NB4 (cell line): ENCODE measurements at regions not wholly inside any gene's neighbourhood (a gene's known extent, or its start where the extent isn't known, plus 50 kb on each side); places are given as distances from the start of the nearest gene placed in this dataset.

Experiments used
- DNase-seq: peaks from one replicate; pipeline ENCODE4 v3.0.0; 2010; ENCODE audit warnings: low read depth
- H3K4me3 ChIP-seq: one replicate; pipeline ENCODE4 v1.5.1; 2011; ENCODE audit warnings: mild to moderate bottlenecking, low read depth, low read length, moderate library complexity
- CTCF ChIP-seq: IDR thresholded peaks from one replicate; pipeline ENCODE4 v1.5.1; 2012; ENCODE audit warnings: low read depth, low read length
- MYC ChIP-seq: IDR thresholded peaks from 2 replicates; pipeline ENCODE4 v1.6.1; 2011; ENCODE audit warnings: low read depth, low read length
- POLR2A ChIP-seq: IDR thresholded peaks from 2 replicates; pipeline ENCODE4 v1.6.1; 2011; ENCODE audit warnings: mild to moderate bottlenecking; ENCODE audit not compliant: insufficient read length; ENCODE audit errors: extremely low read depth
- TF ChIP-seq, protein P1 (sequence below): IDR thresholded peaks from 2 replicates; pipeline ENCODE4 v1.6.1; 2011; ENCODE audit warnings: low read depth, low read length

- TF ChIP-seq MYC (no peak), POLR2A (no peak), CTCF (no peak)
- TF ChIP-seq, protein P1, sequence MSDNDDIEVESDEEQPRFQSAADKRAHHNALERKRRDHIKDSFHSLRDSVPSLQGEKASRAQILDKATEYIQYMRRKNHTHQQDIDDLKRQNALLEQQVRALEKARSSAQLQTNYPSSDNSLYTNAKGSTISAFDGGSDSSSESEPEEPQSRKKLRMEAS = no peak
- no peak overlapping the region for H3K4me3 ChIP-seq
- no peak for DNase-seq
Measured at GRCh38 chr10:112026438-112026837, 157.1 kb downstream of the GPAM start.

DNA sequence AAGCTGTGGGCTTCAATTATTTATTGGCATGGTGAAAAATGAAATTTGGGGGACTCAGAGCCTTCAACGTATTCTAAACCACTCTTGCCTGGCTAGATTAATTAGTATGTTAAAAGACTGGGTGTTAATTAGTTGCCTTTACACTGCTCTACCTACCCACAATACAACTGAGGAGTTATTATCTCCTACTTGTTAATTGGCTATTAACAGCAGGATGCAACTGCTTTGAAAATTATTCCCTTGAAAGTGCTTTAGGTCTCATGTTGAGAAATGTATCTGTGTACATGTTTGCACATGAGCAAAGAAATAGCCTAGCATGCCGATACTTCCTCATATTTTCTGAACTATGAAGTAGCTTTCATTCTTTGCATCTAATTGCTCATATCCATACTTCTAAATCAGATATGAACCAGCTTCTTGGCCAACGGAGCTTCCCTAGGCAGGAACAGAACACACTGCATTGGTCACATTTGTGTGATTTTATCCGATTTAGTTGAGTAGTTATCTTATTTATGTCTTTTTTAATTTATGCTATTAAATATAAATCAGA, 155.8 kb downstream of the GPAM start:
- no peak for TF ChIP-seq POLR2A
- TF ChIP-seq MYC = no peak
- TF ChIP-seq CTCF = no peak
- TF ChIP-seq, protein P1 = no peak
- DNase-seq = no peak
- no peak overlapping the region for H3K4me3 ChIP-seq

DNA sequence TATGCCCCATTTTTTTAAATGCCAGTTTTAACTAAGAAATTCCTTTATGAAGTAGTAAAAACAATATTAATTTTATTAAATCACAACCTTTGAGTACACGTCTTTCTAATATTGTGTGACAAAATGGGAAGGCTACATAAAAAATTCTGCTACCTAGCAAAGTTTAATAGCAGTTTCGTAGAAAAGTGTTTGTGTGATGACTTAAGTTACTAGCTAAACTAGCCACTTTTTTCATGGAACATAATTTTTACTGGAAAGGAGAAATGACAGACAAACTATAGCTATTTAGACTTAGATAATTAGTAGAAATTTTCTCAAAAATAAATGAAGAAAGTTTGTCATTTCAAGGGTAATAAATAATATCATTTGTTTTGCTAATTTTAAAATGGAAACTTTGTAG, 153.1 kb downstream of the GPAM start:
- TF ChIP-seq POLR2A (no peak), MYC (no peak), CTCF (no peak)
- TF ChIP-seq, protein P1 = no peak
- no peak overlapping the region for H3K4me3 ChIP-seq
- DNase-seq = no peak

GRCh38 chr10:112039823-112040222, 143.7 kb downstream of the GPAM start:
- TF ChIP-seq, protein P1 = no peak
- TF ChIP-seq POLR2A (no peak), MYC (no peak), CTCF (no peak)
- no peak overlapping the region for H3K4me3 ChIP-seq
- DNase-seq = no peak

- DNase-seq = no peak
- no peak overlapping the region for H3K4me3 ChIP-seq
- no peak for TF ChIP-seq POLR2A
- no peak for TF ChIP-seq CTCF
- no peak for TF ChIP-seq MYC
- TF ChIP-seq, protein P1 = no peak
Measured at GRCh38 chr10:112040696-112041095, 142.9 kb downstream of the GPAM start.

DNA sequence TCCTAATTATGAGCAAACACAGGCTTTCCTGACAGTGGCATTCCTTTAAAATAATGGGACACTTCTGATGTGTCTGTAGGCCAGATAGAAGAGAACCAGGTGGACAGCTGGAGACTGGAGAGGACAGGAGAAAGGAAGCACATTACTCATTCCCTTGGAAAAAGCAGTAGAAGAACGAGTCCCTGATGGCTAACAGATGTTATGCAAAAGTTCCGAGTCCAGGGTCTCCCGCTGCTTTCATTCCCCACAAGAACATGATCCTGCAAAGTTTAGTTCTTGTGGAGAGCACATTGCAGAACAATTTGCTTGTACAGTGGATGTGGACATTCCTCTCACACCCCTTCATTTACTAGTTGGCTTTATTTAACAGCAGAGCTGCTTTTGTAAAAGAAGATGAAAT, 137.6 kb downstream of the GPAM start:
- DNase-seq = no peak
- TF ChIP-seq, protein P1 = no peak
- TF ChIP-seq CTCF = no peak
- no peak for TF ChIP-seq MYC
- TF ChIP-seq POLR2A = no peak
- no peak overlapping the region for H3K4me3 ChIP-seq
